Raji (cell line): ENCODE measurements at regions not wholly inside any gene's neighbourhood (a gene's known extent, or its start where the extent isn't known, plus 50 kb on each side); places are given as distances from the start of the nearest gene placed in this dataset.

ENCODE experiments used
- POLR2A ChIP-seq: IDR thresholded peaks from 2 replicates; pipeline ENCODE4 v1.6.1; 2011; ENCODE audit warnings: low read depth, low read length, control low read depth; ENCODE audit not compliant: insufficient read depth

DNA sequence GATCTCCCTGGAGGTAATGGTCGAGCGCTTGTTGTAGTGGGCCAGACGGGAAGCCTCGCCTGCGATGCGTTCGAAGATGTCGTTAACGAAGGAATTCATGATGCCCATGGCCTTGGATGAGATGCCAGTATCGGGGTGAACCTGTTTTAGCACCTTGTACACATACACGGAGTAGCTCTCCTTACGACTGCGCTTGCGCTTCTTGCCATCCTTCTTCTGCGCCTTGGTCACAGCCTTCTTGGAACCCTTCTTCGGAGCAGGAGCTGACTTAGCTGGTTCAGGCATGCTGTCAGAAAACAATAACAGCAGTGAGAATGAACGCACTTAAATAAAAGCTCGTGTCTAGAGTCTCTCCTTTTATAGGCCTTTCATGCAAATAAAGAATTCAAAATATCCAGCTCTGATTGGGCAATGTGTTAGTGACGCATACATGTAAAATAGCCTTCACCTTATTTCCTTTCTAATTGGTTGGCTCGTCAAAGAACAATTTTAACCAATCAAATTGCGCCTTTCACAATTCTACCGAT, 129.2 kb downstream of the HFE start:
- peak; percentile 97 for TF ChIP-seq POLR2A

DNA sequence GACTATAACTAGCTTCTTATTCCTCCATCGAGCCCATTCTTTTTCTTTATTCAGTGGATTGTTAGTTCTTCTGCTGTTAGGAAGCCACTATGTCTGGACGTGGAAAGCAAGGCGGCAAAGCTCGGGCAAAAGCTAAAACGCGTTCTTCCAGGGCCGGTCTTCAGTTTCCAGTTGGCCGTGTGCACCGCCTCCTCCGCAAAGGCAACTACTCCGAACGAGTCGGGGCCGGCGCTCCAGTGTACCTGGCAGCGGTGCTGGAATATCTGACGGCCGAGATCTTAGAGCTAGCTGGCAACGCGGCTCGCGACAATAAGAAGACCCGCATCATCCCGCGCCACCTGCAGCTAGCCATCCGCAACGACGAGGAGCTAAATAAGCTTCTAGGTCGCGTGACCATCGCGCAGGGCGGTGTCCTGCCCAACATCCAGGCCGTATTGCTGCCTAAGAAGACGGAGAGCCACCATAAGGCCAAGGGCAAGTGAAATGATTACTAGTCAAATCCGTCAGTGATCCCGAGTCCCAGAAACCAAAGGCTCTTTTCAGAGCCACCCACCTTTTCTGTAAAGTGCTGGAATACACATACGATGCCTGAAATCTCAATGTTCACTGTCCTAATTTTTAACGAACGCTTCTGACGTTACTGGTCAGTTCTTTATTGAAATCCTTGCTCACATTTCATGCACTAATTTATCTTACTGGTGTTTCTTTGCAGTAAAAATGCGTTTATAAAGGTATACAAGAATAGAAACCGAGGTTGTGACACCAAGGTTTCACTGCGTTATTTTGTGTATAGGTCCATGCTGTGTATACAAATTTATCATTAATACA, 129.9 kb downstream of the HFE start:
- peak; percentile 76 for TF ChIP-seq POLR2A

DNA sequence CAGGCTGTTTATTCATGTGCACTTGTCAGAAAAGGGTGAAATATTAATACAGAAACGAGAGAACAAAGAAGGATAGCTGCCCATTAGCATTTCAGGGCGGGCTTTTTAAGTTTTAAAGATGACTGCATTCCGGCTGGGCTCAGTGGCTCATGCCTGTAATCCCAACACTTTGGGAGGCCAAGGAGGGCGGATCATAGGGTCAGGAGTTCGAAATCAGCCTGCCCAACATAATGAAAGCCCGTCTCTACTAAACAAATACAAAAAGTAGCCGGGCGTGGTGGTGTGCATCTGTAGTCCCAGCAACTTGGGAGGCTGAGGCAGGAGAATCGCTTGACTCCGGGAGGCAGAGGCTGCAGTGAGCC, 130.5 kb downstream of the HFE start:
- TF ChIP-seq POLR2A, result no peak

DNA sequence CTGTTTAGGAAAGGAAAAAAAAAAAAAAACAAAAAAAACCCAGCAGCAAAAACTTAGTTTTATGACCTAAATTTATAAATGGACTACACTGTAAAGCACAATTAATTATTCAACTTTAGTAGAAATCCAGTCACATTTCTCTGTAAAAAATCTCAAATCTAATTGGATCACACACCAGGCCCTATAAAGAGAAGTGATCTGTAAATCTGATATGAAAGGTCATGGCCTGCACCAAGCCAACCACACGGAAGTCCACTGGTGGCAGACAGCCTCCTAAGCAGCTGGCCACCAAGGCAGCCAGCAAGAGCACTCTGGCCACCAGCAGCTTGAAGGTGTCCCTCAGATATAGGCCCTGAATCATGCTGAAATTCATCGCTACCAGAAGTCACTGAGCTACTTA, 131.6 kb downstream of the HFE start:
- TF ChIP-seq POLR2A, result no peak

DNA sequence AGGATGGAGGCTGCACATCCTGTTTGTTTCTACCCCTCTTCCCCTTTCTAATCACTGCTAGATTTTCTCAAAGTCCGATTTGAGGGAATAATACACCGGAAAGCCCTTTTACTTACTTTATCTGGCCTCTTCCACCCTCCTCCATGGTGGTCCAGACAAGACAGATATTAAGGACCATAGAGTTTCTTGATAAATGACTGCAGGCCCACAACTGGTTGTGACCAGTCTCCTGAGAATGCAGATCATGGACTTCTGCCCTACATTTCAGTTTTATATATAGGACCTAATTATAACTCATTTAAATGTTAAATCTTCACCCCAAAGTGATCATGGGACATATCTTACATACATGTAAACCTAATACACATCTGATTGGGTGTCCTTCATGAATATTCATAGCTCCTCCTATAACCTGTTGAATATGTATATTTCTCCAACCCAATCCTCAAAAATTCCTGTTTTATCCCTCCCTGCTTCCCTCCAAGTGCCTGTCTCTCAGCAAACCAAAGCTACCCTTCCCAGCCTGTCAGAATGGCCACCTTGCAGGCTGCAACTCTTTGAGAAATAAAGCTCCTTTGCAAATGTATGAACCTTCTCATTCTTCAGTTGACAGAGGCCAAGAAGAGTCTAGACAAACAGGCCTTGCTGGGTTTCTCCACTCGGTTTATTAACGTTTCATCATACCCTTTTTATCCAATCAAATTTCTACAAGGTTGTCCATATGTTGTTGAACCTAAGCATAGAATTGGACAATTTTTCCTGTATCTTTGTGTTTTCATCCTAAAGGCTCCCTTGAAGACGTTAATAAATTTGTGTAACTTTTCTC, 133.1 kb downstream of the HFE start:
- TF ChIP-seq POLR2A, result no peak

DNA sequence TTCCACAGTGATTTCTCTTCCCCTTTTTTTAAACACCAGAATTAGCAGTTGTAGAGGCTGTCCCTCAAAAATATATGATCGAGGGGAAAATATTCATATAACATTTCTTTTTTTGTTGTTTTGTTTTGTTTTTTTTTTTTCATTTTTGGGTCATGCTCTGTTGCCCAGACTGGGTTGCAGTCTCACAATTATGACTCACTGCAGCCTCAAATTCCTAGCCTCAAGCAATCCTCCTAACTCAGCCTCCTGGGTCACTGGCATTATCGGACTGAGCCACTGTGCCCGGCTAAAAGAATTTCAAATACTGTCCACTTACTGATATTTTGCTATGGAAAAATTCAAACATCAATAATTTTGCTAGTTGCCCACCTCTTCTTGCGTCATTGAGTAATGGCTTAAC, 134.0 kb downstream of the HFE start:
- TF ChIP-seq POLR2A, result no peak

DNA sequence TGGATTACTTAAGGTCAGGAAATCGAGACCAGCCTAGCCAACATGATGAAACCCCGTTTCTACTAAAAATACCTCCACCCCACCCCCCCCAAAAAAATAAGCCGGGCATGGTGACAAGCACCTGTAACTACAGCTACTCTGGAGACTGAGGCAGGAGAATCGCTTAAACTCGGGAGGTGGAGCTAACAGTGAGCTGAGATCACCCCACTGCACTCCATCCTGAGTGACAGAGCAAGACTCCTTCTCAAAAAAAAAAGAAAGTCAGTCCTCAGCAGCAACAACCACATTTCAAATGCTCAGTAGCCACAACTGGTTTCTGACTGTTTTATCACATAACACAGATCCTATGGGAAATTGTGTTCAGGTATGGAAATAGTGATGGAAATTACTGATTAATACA, 135.3 kb downstream of the HFE start:
- no peak for TF ChIP-seq POLR2A

DNA sequence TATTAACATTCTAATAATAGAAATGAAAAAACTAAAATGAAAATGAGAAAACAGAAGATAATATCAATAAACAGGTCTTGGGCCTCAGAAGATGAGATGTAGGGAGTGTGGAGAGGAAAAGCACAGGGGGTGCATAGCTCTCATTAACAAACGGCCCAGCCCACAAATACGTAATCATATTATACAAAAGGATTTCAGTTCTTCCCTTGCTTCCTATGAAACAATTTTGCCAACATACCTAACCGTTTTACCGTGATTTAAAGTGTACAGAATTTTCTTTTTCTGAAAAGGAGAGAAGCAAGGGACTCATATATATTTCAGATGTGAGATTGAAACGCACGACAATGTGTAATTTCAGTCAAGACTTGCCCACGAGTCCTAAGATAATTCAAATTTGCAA, 136.0 kb downstream of the HFE start:
- no peak for TF ChIP-seq POLR2A

DNA sequence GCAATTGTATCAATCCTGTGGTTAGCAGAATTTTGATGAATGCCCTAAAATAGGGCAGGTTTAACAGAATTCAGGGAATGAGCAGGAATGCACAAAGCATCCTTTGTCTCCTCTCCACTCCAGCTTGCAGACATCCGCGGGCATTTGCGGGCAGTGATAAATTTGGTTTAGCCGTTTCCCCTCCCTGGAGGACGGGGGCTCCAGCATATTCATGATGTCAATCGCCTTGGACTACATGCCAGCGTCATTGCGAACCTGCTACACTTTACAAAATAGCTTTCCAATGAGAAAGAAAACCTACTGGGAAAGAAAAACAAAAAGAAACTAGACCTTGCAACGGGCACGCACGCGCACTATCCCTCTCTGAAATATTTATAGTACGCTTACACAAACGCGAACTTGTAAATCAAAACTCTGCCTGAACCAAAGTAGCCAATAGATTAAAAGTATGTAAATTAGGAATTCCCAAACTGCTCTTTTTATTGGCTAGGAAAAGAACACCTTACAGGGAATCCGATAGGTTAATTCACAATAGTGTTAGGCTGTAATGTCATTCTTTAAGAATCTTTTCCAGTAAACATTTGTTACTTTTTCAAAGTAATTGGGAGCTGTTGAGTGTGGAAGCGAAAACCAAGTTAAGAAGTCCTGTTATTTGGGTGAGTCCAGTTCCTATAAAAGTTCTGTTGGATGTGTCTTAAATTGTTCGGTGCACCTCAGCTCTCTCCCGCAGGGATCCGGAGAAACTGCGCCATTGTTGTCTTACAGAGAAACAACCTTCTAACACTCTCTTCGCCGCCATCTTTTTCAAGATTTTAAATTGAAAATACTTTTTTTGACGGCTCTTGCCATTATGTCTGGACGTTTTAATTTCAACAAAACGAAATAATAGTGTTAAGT, 136.7 kb downstream of the HFE start:
- peak; percentile 49 for TF ChIP-seq POLR2A

DNA sequence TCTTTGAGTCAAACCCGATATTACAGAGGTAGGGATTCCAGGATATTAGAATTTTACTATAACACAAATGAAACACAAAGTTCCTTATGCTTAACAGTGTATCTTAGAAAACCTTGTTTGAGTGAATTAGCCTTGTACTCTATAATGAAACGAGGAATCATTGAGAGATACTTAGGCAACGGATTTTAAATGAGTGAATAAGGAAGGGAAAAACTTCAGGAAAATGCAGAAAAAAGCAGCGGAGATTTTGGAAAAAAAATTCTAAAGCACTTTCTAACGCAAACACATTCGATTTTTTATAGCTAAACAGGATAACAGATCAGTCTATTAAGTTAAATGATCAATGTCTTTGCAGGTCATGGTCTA, 137.3 kb downstream of the HFE start:
- no peak for TF ChIP-seq POLR2A

DNA sequence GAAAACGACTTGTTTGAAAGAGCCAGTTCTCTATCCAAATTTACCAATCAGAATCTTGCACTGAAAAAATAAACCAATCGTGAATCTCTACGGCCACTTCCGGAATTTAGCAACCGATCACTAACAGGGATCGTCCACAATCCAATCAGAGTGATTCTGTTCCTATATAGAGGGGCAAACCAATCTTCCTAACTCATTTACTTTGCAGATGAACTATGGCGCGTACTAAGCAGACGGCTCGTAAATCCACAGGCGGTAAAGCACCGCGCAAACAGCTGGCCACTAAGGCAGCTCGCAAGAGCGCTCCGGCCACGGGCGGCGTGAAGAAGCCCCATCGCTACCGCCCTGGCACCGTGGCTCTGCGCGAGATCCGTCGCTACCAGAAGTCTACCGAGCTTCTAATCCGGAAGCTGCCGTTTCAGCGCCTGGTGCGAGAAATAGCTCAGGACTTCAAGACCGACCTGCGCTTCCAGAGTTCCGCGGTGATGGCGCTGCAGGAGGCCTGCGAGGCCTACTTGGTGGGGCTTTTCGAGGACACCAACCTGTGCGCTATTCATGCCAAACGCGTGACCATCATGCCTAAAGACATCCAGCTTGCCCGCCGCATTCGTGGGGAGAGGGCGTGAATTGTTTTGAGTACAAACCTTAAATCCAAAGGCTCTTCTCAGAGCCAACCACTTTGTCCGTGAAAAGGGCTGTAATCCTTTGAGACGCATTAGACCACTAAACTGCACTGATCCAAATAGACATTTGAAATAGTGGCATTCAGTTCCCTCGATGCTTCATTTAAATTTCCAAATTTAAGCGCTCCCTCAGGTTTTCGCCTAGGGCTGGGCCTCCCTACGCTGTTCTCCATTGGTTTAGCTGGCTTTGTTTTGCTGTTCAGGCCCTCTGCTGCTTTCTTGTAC, 138.0 kb downstream of the HFE start:
- TF ChIP-seq POLR2A, result no peak

DNA sequence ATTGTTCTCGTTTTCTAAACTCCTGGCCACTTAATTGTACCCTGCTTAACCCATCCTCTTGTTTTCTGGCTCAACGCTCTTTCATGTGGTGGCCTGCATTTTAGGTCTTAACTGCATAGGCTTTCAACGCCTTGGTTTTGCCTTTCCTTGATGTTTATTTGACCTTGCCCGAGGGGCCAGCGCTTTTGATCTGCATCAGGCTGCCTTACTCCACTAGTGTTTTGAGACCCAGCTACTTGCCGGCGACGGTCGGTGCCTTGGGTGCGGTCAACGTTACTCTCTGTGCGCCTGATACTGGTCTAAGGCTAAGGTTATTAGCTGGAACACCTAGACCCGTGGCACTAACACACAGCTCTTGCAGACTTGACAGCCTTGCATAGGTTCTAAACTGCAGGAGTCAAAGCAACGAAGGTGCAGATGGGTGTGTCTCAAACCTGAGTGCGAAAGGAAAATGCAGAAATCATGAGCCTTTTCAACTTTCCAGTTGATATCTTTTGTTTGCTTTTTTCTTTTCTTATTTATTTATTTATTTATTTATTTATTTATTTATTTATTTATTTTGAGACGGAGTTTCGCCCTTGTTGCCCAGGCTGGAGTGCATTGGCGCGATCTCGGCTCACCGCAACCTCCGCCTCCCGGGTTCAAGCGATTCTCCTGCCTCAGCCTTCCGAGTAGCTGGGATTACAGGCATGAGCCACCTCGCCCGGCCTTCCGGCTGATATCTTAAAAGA, 138.8 kb downstream of the HFE start:
- TF ChIP-seq POLR2A, result no peak

DNA sequence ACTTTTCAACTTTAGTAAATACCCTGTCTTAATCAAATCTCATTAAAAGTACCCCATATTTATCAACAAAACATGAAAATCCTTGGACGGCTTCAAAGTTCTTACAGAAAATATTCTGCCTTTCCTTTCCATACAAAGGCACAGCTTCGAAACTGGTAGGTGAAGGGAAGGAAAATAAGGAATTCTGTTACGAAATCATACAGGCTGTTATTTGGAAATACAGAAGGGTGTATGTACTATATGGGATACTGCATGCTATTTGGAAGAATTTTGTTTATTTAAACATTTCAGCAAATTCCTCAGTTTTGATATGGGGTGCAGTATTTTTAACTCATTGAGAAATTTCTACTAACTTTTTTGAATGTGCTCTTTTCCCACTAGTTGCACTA, 138.4 kb upstream of the BTN3A2 start:
- TF ChIP-seq POLR2A, result no peak

DNA sequence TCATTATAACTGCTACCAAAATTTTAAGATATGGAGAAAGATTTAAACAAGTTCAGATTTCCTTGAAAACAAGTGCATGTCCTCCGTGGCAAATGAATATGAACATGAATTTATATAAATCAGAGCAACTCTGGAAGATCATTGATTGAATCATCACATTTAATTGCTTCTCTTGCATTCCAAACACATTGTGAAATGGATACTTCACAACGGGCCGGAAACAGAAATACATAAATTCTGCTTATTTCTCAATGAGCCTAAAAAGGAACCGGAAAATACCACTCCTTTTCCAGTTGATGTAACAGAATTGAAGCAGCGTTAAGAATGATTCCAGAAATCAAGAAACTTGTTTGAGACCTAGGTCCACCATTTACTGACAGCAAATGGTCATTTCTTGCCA, 134.6 kb upstream of the BTN3A2 start:
- no peak for TF ChIP-seq POLR2A

DNA sequence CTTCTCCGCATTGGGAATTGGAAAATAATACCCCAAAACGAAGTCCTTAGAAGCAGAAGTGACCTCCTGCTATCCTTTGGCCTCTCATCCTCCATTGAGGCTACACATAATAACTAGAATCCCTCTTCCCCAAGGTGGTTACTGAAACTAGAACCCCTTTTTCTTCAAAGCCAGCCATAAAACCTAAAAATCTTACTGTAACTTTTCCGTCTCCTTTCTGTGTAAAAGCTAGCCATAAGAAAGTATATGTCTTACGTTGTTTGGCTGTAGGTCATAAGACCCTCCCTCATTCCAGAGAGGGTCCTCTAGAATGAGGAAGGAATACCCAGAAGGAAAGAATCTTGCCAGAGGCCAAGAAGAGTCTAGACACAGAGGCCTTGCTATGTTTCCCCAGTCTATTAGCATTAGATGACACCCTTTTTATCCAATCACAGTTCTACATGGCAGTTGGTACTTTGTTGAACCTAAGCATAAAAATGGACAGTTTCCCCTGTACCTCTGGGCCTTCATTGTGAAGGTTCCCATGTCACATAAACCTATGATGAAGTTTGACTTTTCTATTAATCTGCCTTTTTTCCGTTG, 133.9 kb upstream of the BTN3A2 start:
- TF ChIP-seq POLR2A, result no peak
